Gastroesophageal sphincter (tissue), 3 donors: ENCODE measurements at regions not wholly inside any gene's neighbourhood (a gene's known extent, or its start where the extent isn't known, plus 50 kb on each side); places are given as distances from the start of the nearest gene placed in this dataset.

Source experiments
- CTCF ChIP-seq, 4 experiments: fragments of 200-600 bp in 2 of 4; fragments of 450-650 bp in 2 of 4; sonication (generic) in 1 of 4; IDR thresholded peaks; one replicate each; pipeline ENCODE4 v1.5.1; 2017 to 2019; ENCODE audit warnings: antibody characterized with exemption in 4 of 4, mild to moderate bottlenecking in 2 of 4, moderate library complexity in 2 of 4
- POLR2A ChIP-seq, 2 donors: fragments of 450-650 bp; IDR thresholded peaks; one replicate each; pipeline ENCODE4 v1.6.1; 2017; ENCODE audit warnings: antibody characterized with exemption in 2 of 2, mild to moderate bottlenecking in 2 of 2, moderate library complexity in 1 of 2

- no peak for TF ChIP-seq CTCF (IDR thresholded peaks at IDR 0.05)
- TF ChIP-seq POLR2A (IDR thresholded peaks at IDR 0.05) = no peak
Measured at GRCh38 chr20:7817286-7817685, 123.0 kb downstream of the HAO1 start.
